MCF 10A (cell line): ENCODE measurements at regions not wholly inside any gene's neighbourhood (a gene's known extent, or its start where the extent isn't known, plus 50 kb on each side); places are given as distances from the start of the nearest gene placed in this dataset.

Source experiments
- BruUV-seq: library from RNA; stranded (reverse); fragments of 400-500 nt; replicated peaks from 2 replicates; lab custom pipeline; 2021; lab: Mats Ljungman, UMichigan
- CTCF ChIA-PET: fragments of 300-600 bp; sonication (Branson Sonifier 250); formaldehyde crosslinking; extraction: SDS; loops from one replicate; lab custom pipeline; 2021; ENCODE audit warnings: antibody characterized with exemption, inconsistent platforms; lab: Yijun Ruan, JAX
- POLR2A ChIA-PET: fragments of 300-600, 350-650 bp; sonication (Branson Sonifier 250); formaldehyde crosslinking; extraction: SDS; loops from one replicate; lab custom pipeline; 2020; ENCODE audit warnings: antibody characterized with exemption, inconsistent platforms; lab: Yijun Ruan, JAX
- DNase-seq: peaks from one replicate; pipeline ENCODE4 v3.0.0-alpha.2; 2018; ENCODE audit not compliant: unreplicated experiment
- H3K27ac Mint-ChIP-seq: one replicate; pipeline ENCODE4 v1.8.0; 2022; ENCODE audit warnings: mild to moderate bottlenecking, low read depth, mixed read lengths; ENCODE audit not compliant: unreplicated experiment
- H3K27me3 Mint-ChIP-seq: one replicate; pipeline ENCODE4 v1.8.0; 2022; ENCODE audit warnings: mixed read lengths; ENCODE audit not compliant: insufficient read depth, unreplicated experiment
- H3K36me3 Mint-ChIP-seq: one replicate; pipeline ENCODE4 v1.8.0; 2022; ENCODE audit warnings: mild to moderate bottlenecking, moderate library complexity, mixed read lengths; ENCODE audit not compliant: insufficient read depth, unreplicated experiment
- H3K4me1 Mint-ChIP-seq: one replicate; pipeline ENCODE4 v1.8.0; 2022; ENCODE audit warnings: mixed read lengths; ENCODE audit not compliant: insufficient read depth, unreplicated experiment
- H3K4me3 Mint-ChIP-seq: one replicate; pipeline ENCODE4 v1.8.0; 2022; ENCODE audit warnings: mild to moderate bottlenecking, moderate library complexity, mixed read lengths; ENCODE audit not compliant: unreplicated experiment
- H3K9me3 Mint-ChIP-seq: one replicate; pipeline ENCODE4 v1.8.0; 2022; ENCODE audit warnings: mixed read lengths; ENCODE audit not compliant: unreplicated experiment
- CTCF ChIP-seq: fragments of 200-600 bp; IDR thresholded peaks from one replicate; pipeline ENCODE4 v1.8.0; 2022; ENCODE audit warnings: antibody characterized with exemption, mild to moderate bottlenecking; ENCODE audit not compliant: unreplicated experiment
- intact Hi-C: fragments of 100-400 bp; cut with micrococcal nuclease; formaldehyde crosslinking; loops from 2 replicates; pipeline ENCODE4 v1.14.1; 2022

- Mint-ChIP-seq H3K36me3 (no peaks in the 10 kb centered on the region), H3K9me3 (no peaks in the 10 kb centered on the region), H3K27ac (no peak overlapping the region), H3K4me3 (no peak overlapping the region), H3K4me1 (no peaks in the 10 kb centered on the region), H3K27me3 (peaks cover 82% of the 10 kb centered on the region)
- POLR2A ChIA-PET, result interaction anchor here (0.9 to 1.2 kb wide), 2 partner anchors 8 to 20 kb away, joined by 3 to 4 read pairs; no protein-coding TSS in a partner anchor
- BruUV-seq, result no TSS peak
- DNase-seq, result no peak
- no peak for TF ChIP-seq CTCF
- intact Hi-C loops, result no loop called here
- CTCF ChIA-PET, result no interaction called here
These were observed 72.1 kb upstream of the DISP3 start for GRCh38 chr1:11406845-11407244.

- ChIA-PET POLR2A (interaction anchor here (0.9 kb wide), 1 partner anchor 8 kb away, joined by 3 read pairs; no protein-coding TSS in a partner anchor), CTCF (interaction anchor here (0.6 kb wide), 1 partner anchor 72 kb away, joined by 5 read pairs; the partner anchor contains the start of gene DISP3)
- BruUV-seq, result no TSS peak
- no peak for DNase-seq
- intact Hi-C loops, result no loop called here
- H3K27me3 Mint-ChIP-seq, result peaks cover 87% of the 10 kb centered on the region
- H3K27ac Mint-ChIP-seq, result no peak overlapping the region
- H3K4me1 Mint-ChIP-seq, result no peaks in the 10 kb centered on the region
- no peaks in the 10 kb centered on the region for H3K36me3 Mint-ChIP-seq
- no peaks in the 10 kb centered on the region for H3K9me3 Mint-ChIP-seq
- no peak for TF ChIP-seq CTCF
- H3K4me3 Mint-ChIP-seq, result no peak overlapping the region
These were observed 71.5 kb upstream of the DISP3 start for GRCh38 chr1:11407301-11407994.

- BruUV-seq, result no TSS peak
- H3K4me1 Mint-ChIP-seq, result no peaks in the 10 kb centered on the region
- no peak overlapping the region for H3K4me3 Mint-ChIP-seq
- TF ChIP-seq CTCF, result no peak
- intact Hi-C loops, result no loop called here
- CTCF ChIA-PET, result interaction anchor here (0.7 kb wide), 1 partner anchor 84 kb away, joined by 4 read pairs; no protein-coding TSS in a partner anchor
- POLR2A ChIA-PET, result no interaction called here
- H3K27ac Mint-ChIP-seq, result no peak overlapping the region
- H3K27me3 Mint-ChIP-seq, result peaks cover 86% of the 10 kb centered on the region
- H3K36me3 Mint-ChIP-seq, result no peaks in the 10 kb centered on the region
- no peaks in the 10 kb centered on the region for H3K9me3 Mint-ChIP-seq
- no peak for DNase-seq
These were observed 66.8 kb upstream of the DISP3 start for GRCh38 chr1:11412141-11412540.

GRCh38 chr1:11413986-11414391, 65.0 kb upstream of the DISP3 start:
- Mint-ChIP-seq H3K4me3 (no peak overlapping the region), H3K27me3 (peaks cover 78% of the 10 kb centered on the region), H3K36me3 (no peaks in the 10 kb centered on the region), H3K9me3 (no peaks in the 10 kb centered on the region), H3K27ac (no peak overlapping the region), H3K4me1 (no peaks in the 10 kb centered on the region)
- TF ChIP-seq CTCF, result no peak
- ChIA-PET POLR2A (no interaction called here), CTCF (no interaction called here)
- intact Hi-C loops, result no loop called here
- no TSS peak for BruUV-seq
- DNase-seq, result no peak
